Kasumi-1 (cell line): ENCODE measurements at regions not wholly inside any gene's neighbourhood (a gene's known extent, or its start where the extent isn't known, plus 50 kb on each side); places are given as distances from the start of the nearest gene placed in this dataset.
A peak's percentile ranks its signal among the peaks of the same experiment; 100 is the strongest.

ENCODE experiments used
- DNase-seq, 2 experiments: peaks; one replicate each; lab custom pipeline; 2025; lab: John Stamatoyannopoulos, UW

GRCh38 chr14:53610947-53611346 lies 345.7 kb downstream of the BMP4 start:
- DNase-seq, result no peak

- DNase-seq, result no peak
Observed at GRCh38 chr14:53609009-53609408, 347.6 kb downstream of the BMP4 start.

GRCh38 chr14:53608369-53608768 lies 348.3 kb downstream of the BMP4 start:
- DNase-seq, result no peak

GRCh38 chr14:53606203-53606602 lies 350.4 kb downstream of the BMP4 start:
- DNase-seq, result no peak

GRCh38 chr14:53605562-53605961 lies 351.1 kb downstream of the BMP4 start:
- no peak for DNase-seq

- no peak for DNase-seq
Observed at GRCh38 chr14:53603994-53604393, 352.6 kb downstream of the BMP4 start.

GRCh38 chr14:53601409-53601808 lies 355.2 kb downstream of the BMP4 start:
- no peak for DNase-seq

GRCh38 chr14:53599221-53599945 lies 357.2 kb downstream of the BMP4 start:
- no peak for DNase-seq

- no peak for DNase-seq
Observed at GRCh38 chr14:53596853-53597525, 359.6 kb downstream of the BMP4 start.

GRCh38 chr14:53591816-53592215 lies 364.8 kb downstream of the BMP4 start:
- DNase-seq, result no peak

- no peak for DNase-seq
Observed at GRCh38 chr14:53581504-53581903, 375.1 kb downstream of the BMP4 start.

- DNase-seq, result no peak
Observed at GRCh38 chr14:53571641-53572328, 384.8 kb downstream of the BMP4 start.

GRCh38 chr14:53570411-53571387 lies 385.9 kb downstream of the BMP4 start:
- no peak for DNase-seq

GRCh38 chr14:53569446-53569845 lies 387.2 kb downstream of the BMP4 start:
- no peak for DNase-seq

- DNase-seq, result no peak
Observed at GRCh38 chr14:53567236-53567780, 389.3 kb downstream of the BMP4 start.

- peak; percentile 29 to 34 for DNase-seq
Observed at GRCh38 chr14:53564870-53565269, 391.8 kb downstream of the BMP4 start.

- no peak for DNase-seq
Observed at GRCh38 chr14:53563628-53564027, 393.0 kb downstream of the BMP4 start.

GRCh38 chr14:53553221-53553620 lies 400.1 kb upstream of the DDHD1 start:
- DNase-seq, result no peak

GRCh38 chr14:53551862-53552261 lies 398.7 kb upstream of the DDHD1 start:
- DNase-seq, result no peak

- DNase-seq, result no peak
Observed at GRCh38 chr14:53550776-53551175, 397.7 kb upstream of the DDHD1 start.

- DNase-seq, result no peak
Observed at GRCh38 chr14:53549956-53550355, 396.8 kb upstream of the DDHD1 start.

GRCh38 chr14:53547593-53547992 lies 394.5 kb upstream of the DDHD1 start:
- DNase-seq, result no peak
